ENCODE measurements at regions not wholly inside any gene's neighbourhood (a gene's known extent, or its start where the extent isn't known, plus 50 kb on each side); places are given as distances from the start of the nearest gene placed in this dataset.

- H3K27me3 ChIP-seq (ENCODE audit: insufficient read depth in 3 of 3, low read length in 2 of 3), result no peaks in the 10 kb centered on the region
- WGBS, 3 donors, result 32 to 56% (median 32%) methylated on average over 4 of the region's 4 CpGs
- intact Hi-C loops (cut with DNase I), result no loop called here
- no peak for ATAC-seq
- H3K4me1 ChIP-seq, result no peaks in the 10 kb centered on the region
- H3K36me3 ChIP-seq (ENCODE audit: insufficient read depth in 1 of 2, low read depth in 1 of 2), result no peaks in the 10 kb centered on the region
- H3K27ac ChIP-seq, result no peak overlapping the region
- DNase-seq, result no peak
- peaks cover 15% of the 10 kb centered on the region for H3K9me3 ChIP-seq
- TF ChIP-seq, protein P1, sequence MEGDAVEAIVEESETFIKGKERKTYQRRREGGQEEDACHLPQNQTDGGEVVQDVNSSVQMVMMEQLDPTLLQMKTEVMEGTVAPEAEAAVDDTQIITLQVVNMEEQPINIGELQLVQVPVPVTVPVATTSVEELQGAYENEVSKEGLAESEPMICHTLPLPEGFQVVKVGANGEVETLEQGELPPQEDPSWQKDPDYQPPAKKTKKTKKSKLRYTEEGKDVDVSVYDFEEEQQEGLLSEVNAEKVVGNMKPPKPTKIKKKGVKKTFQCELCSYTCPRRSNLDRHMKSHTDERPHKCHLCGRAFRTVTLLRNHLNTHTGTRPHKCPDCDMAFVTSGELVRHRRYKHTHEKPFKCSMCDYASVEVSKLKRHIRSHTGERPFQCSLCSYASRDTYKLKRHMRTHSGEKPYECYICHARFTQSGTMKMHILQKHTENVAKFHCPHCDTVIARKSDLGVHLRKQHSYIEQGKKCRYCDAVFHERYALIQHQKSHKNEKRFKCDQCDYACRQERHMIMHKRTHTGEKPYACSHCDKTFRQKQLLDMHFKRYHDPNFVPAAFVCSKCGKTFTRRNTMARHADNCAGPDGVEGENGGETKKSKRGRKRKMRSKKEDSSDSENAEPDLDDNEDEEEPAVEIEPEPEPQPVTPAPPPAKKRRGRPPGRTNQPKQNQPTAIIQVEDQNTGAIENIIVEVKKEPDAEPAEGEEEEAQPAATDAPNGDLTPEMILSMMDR (IDR thresholded peaks at IDR 0.05), result no peak
- H3K4me3 ChIP-seq, result no peak overlapping the region
Measured at GRCh38 chrX:76915836-76916235, 488.3 kb downstream of the MAGEE1 start.

GRCh38 chrX:76918033-76918432 lies 490.5 kb downstream of the MAGEE1 start:
- TF ChIP-seq, protein P1 (IDR thresholded peaks at IDR 0.05), result no peak
- Histone ChIP-seq H3K9me3 (no peaks in the 10 kb centered on the region), H3K4me1 (no peaks in the 10 kb centered on the region), H3K27ac (no peak overlapping the region), H3K27me3 (ENCODE audit: insufficient read depth in 3 of 3, low read length in 2 of 3) (peaks cover 0 to 6% (median 0%) of the 10 kb centered on the region in 3 donors), H3K4me3 (no peak overlapping the region), H3K36me3 (ENCODE audit: insufficient read depth in 1 of 2, low read depth in 1 of 2) (no peaks in the 10 kb centered on the region)
- peak in 1 of 4 donors; percentile 30 for ATAC-seq
- 86 to 100% (median 90%) methylated on average over 1 of the region's 1 CpG for WGBS, 3 donors
- intact Hi-C loops (cut with DNase I), result no loop called here
- DNase-seq, result no peak

- intact Hi-C loops (cut with DNase I), result no loop called here
- H3K4me3 ChIP-seq, result no peak overlapping the region
- TF ChIP-seq, protein P1 (IDR thresholded peaks at IDR 0.05), result no peak
- ATAC-seq (no peak), DNase-seq (no peak)
- no peaks in the 10 kb centered on the region for H3K36me3 ChIP-seq (ENCODE audit: insufficient read depth in 1 of 2, low read depth in 1 of 2)
- H3K27me3 ChIP-seq (ENCODE audit: insufficient read depth in 3 of 3, low read length in 2 of 3), result peaks cover 0 to 10% (median 0%) of the 10 kb centered on the region in 3 donors
- H3K9me3 ChIP-seq, result no peaks in the 10 kb centered on the region
- 49 to 77% (median 70%) methylated on average over 2 of the region's 2 CpGs for WGBS, 3 donors
- H3K4me1 ChIP-seq, result no peaks in the 10 kb centered on the region
- no peak overlapping the region for H3K27ac ChIP-seq
Measured at GRCh38 chrX:76919761-76920160, 492.3 kb downstream of the MAGEE1 start.

GRCh38 chrX:76920607-76921006 lies 493.1 kb downstream of the MAGEE1 start:
- peaks cover 0 to 10% (median 0%) of the 10 kb centered on the region in 3 donors for H3K27me3 ChIP-seq (ENCODE audit: insufficient read depth in 3 of 3, low read length in 2 of 3)
- H3K27ac ChIP-seq, result no peak overlapping the region
- H3K4me1 ChIP-seq, result no peaks in the 10 kb centered on the region
- TF ChIP-seq, protein P1 (IDR thresholded peaks at IDR 0.05), result no peak
- no peaks in the 10 kb centered on the region for H3K36me3 ChIP-seq (ENCODE audit: insufficient read depth in 1 of 2, low read depth in 1 of 2)
- H3K4me3 ChIP-seq, result no peak overlapping the region
- DNase-seq, result no peak
- no peak for ATAC-seq
- no peaks in the 10 kb centered on the region for H3K9me3 ChIP-seq
- 9 to 18% (median 16%) methylated on average over 1 of the region's 1 CpG for WGBS, 3 donors
- intact Hi-C loops (cut with DNase I), result no loop called here

GRCh38 chrX:76921176-76921575 lies 493.7 kb downstream of the MAGEE1 start:
- Histone ChIP-seq H3K36me3 (ENCODE audit: insufficient read depth in 1 of 2, low read depth in 1 of 2) (no peaks in the 10 kb centered on the region), H3K27ac (no peak overlapping the region), H3K9me3 (no peaks in the 10 kb centered on the region), H3K4me1 (no peaks in the 10 kb centered on the region), H3K4me3 (no peak overlapping the region), H3K27me3 (ENCODE audit: insufficient read depth in 3 of 3, low read length in 2 of 3) (peaks cover 0 to 10% (median 0%) of the 10 kb centered on the region in 3 donors)
- intact Hi-C loops (cut with DNase I), result no loop called here
- TF ChIP-seq, protein P1 (IDR thresholded peaks at IDR 0.05), result no peak
- DNase-seq (no peak), ATAC-seq (no peak)

All from psoas muscle (tissue), 7 donors.